Keratinocyte (primary cell): ENCODE measurements at regions not wholly inside any gene's neighbourhood (a gene's known extent, or its start where the extent isn't known, plus 50 kb on each side); places are given as distances from the start of the nearest gene placed in this dataset.

ENCODE experiments used
- EZH2 ChIP-seq: IDR thresholded peaks from one replicate; pipeline ENCODE4 v1.6.1; 2012; ENCODE audit warnings: inconsistent platforms, mild to moderate bottlenecking, low read length, moderate library complexity
- TF ChIP-seq, protein P1 (sequence below), 3 experiments: IDR thresholded peaks in 1 of 3; conservative IDR thresholded peaks in 1 of 3; optimal IDR thresholded peaks in 1 of 3; 2 replicates in 2 of 3; 3 replicates in 1 of 3; pipeline versions ENCODE3 to v1.5.1; 2011; ENCODE audit warnings: low read length in 3 of 3, mild to moderate bottlenecking in 3 of 3, moderate library complexity in 2 of 3, control low read depth in 1 of 3, inconsistent platforms in 1 of 3; ENCODE audit not compliant: insufficient read depth in 2 of 3; ENCODE audit errors: extremely low read depth in 1 of 3

DNA sequence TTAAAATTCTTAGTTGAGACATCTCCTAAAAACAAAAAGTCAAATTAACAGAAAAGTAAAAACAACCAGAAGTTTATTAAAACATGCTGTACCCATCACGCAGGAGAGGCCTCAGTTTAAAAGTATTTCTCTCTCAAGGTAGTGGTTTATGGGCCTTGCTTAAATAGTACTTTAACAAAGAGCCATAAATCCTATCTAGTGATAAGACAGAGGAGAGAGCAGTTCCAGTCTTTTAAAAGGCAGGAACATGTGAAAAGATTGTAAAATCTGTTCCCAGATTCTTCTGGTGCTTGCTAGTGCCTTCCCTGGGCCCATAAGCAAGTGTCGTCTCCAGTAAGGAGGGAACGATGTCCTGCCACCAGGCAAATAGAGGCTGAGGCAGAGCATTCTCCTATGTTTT, 476.3 kb upstream of the ADGRL3 start:
- TF ChIP-seq, protein P1, sequence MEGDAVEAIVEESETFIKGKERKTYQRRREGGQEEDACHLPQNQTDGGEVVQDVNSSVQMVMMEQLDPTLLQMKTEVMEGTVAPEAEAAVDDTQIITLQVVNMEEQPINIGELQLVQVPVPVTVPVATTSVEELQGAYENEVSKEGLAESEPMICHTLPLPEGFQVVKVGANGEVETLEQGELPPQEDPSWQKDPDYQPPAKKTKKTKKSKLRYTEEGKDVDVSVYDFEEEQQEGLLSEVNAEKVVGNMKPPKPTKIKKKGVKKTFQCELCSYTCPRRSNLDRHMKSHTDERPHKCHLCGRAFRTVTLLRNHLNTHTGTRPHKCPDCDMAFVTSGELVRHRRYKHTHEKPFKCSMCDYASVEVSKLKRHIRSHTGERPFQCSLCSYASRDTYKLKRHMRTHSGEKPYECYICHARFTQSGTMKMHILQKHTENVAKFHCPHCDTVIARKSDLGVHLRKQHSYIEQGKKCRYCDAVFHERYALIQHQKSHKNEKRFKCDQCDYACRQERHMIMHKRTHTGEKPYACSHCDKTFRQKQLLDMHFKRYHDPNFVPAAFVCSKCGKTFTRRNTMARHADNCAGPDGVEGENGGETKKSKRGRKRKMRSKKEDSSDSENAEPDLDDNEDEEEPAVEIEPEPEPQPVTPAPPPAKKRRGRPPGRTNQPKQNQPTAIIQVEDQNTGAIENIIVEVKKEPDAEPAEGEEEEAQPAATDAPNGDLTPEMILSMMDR (optimal IDR thresholded peaks at IDR 0.05 in 1 of 3, IDR thresholded peaks at IDR 0.05 in 1 of 3, conservative IDR thresholded peaks at IDR 0.05 in 1 of 3; ENCODE audit: extremely low read depth in 1 of 3, insufficient read depth in 2 of 3, low read length in 3 of 3) = no peak
- TF ChIP-seq EZH2 = no peak
